GM21447 (cell line): ENCODE measurements at regions not wholly inside any gene's neighbourhood (a gene's known extent, or its start where the extent isn't known, plus 50 kb on each side); places are given as distances from the start of the nearest gene placed in this dataset.

Experiments used
- ATAC-seq: cut with Tn5 transposase; IDR thresholded peaks from one replicate; pipeline ENCODE4 v1.9.1; 2021; ENCODE audit not compliant: unreplicated experiment

GRCh38 chr12:24724814-24725213 lies 224.1 kb downstream of the BCAT1 start:
- no peak for ATAC-seq

- no peak for ATAC-seq
Measured at GRCh38 chr12:24723759-24724158, 225.1 kb downstream of the BCAT1 start.

- ATAC-seq, result no peak
Measured at GRCh38 chr12:24721191-24721590, 227.7 kb downstream of the BCAT1 start.

- ATAC-seq, result peak; percentile 90
Measured at GRCh38 chr12:24719293-24719721, 229.6 kb downstream of the BCAT1 start.

GRCh38 chr12:24718617-24719016 lies 230.3 kb downstream of the BCAT1 start:
- ATAC-seq, result no peak

- no peak for ATAC-seq
Measured at GRCh38 chr12:24714237-24714636, 234.7 kb downstream of the BCAT1 start.

- ATAC-seq, result no peak
Measured at GRCh38 chr12:24711056-24712008, 237.6 kb downstream of the BCAT1 start.

GRCh38 chr12:24709216-24709615 lies 239.7 kb downstream of the BCAT1 start:
- ATAC-seq, result no peak

- no peak for ATAC-seq
Measured at GRCh38 chr12:24708718-24709117, 240.2 kb downstream of the BCAT1 start.

GRCh38 chr12:24708043-24708442 lies 240.9 kb downstream of the BCAT1 start:
- ATAC-seq, result no peak

GRCh38 chr12:24707334-24707733 lies 241.6 kb downstream of the BCAT1 start:
- ATAC-seq, result no peak

- ATAC-seq, result peak; percentile 99
Measured at GRCh38 chr12:24705741-24706358, 243.1 kb downstream of the BCAT1 start.

- ATAC-seq, result no peak
Measured at GRCh38 chr12:24705216-24705615, 243.7 kb downstream of the BCAT1 start.

GRCh38 chr12:24701343-24701742 lies 247.6 kb downstream of the BCAT1 start:
- no peak for ATAC-seq

- ATAC-seq, result no peak
Measured at GRCh38 chr12:24698972-24699371, 249.9 kb downstream of the BCAT1 start.

- ATAC-seq, result no peak
Measured at GRCh38 chr12:24697769-24698168, 251.1 kb downstream of the BCAT1 start.

- no peak for ATAC-seq
Measured at GRCh38 chr12:24697295-24697694, 251.6 kb downstream of the BCAT1 start.

GRCh38 chr12:24696800-24697199 lies 252.1 kb downstream of the BCAT1 start:
- ATAC-seq, result no peak

GRCh38 chr12:24695657-24696329 lies 253.1 kb downstream of the BCAT1 start:
- ATAC-seq, result no peak

GRCh38 chr12:24695103-24695502 lies 253.8 kb downstream of the BCAT1 start:
- ATAC-seq, result no peak

GRCh38 chr12:24688601-24689000 lies 260.3 kb downstream of the BCAT1 start:
- no peak for ATAC-seq

GRCh38 chr12:24681570-24681969 lies 267.3 kb downstream of the BCAT1 start:
- ATAC-seq, result no peak
